ENCODE measurements at regions not wholly inside any gene's neighbourhood (a gene's known extent, or its start where the extent isn't known, plus 50 kb on each side); places are given as distances from the start of the nearest gene placed in this dataset.

- DNase-seq (ENCODE audit: low spot score in 2 of 2): no peak
- 80% methylated on average over 9 of the region's 9 CpGs for WGBS
- Histone ChIP-seq H3K27me3 (no peaks in the 10 kb centered on the region), H3K27ac (no peak overlapping the region), H3K9me3 (no peaks in the 10 kb centered on the region), H3K4me1 (no peaks in the 10 kb centered on the region), H3K36me3 (no peaks in the 10 kb centered on the region), H3K4me3 (no peak overlapping the region)
- TF ChIP-seq CTCF (IDR thresholded peaks at IDR 0.05) (no peak), POLR2AphosphoS5 (IDR thresholded peaks at IDR 0.05) (no peak), POLR2A (IDR thresholded peaks at IDR 0.05) (no peak), EP300 (IDR thresholded peaks at IDR 0.05) (no peak)
Observed at GRCh38 chr2:12435430-12436222, 281.1 kb upstream of the TRIB2 start.

GRCh38 chr2:12436483-12436882 is 280.3 kb upstream of the TRIB2 start:
- no peak overlapping the region for H3K27ac ChIP-seq
- DNase-seq (ENCODE audit: low spot score in 2 of 2): no peak
- TF ChIP-seq POLR2AphosphoS5 (IDR thresholded peaks at IDR 0.05) (no peak), POLR2A (IDR thresholded peaks at IDR 0.05) (no peak), CTCF (IDR thresholded peaks at IDR 0.05) (no peak), EP300 (IDR thresholded peaks at IDR 0.05) (no peak)
- WGBS: 85% methylated on average over 6 of the region's 6 CpGs
- no peaks in the 10 kb centered on the region for H3K9me3 ChIP-seq
- H3K36me3 ChIP-seq: no peaks in the 10 kb centered on the region
- H3K4me1 ChIP-seq: no peaks in the 10 kb centered on the region
- no peaks in the 10 kb centered on the region for H3K27me3 ChIP-seq
- H3K4me3 ChIP-seq: no peak overlapping the region

DNA sequence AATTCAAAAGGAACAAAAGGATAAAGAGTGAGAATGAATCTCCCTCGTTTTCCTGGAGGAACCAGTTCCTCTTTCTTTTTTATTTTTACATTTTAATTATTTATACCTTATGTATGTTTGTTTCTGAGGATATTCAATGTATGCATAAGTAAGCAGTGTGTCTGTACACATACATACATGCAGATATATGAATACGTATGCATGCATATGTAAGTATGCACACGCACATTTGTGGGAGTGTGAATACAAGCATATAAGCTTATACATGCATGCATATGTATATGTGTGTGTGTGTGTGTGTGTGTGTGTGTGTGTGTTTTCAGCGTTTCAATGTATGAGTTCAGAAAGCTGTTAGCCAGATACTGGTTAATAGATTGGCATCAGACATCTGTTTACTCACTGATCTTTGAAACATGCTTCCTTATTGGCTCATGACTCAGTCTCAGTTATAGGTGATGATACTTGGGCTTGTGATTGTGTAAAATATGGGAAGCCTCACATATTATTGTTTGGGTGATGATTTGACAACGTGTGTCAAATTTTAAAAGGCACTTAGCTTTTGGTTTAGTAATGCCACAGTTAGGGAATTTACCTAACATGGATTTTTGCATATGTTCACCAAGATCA is 279.7 kb upstream of the TRIB2 start:
- no peaks in the 10 kb centered on the region for H3K36me3 ChIP-seq
- no peak for DNase-seq (ENCODE audit: low spot score in 2 of 2)
- no peaks in the 10 kb centered on the region for H3K9me3 ChIP-seq
- 65% methylated on average over 5 of the region's 5 CpGs for WGBS
- no peaks in the 10 kb centered on the region for H3K4me1 ChIP-seq
- no peaks in the 10 kb centered on the region for H3K27me3 ChIP-seq
- no peak overlapping the region for H3K4me3 ChIP-seq
- no peak overlapping the region for H3K27ac ChIP-seq
- no peak for TF ChIP-seq CTCF (IDR thresholded peaks at IDR 0.05)
- TF ChIP-seq POLR2A (IDR thresholded peaks at IDR 0.05): no peak
- TF ChIP-seq POLR2AphosphoS5 (IDR thresholded peaks at IDR 0.05): no peak

- DNase-seq (ENCODE audit: low spot score in 2 of 2): no peak
- WGBS: 64% methylated on average over 4 of the region's 4 CpGs
- TF ChIP-seq CTCF (IDR thresholded peaks at IDR 0.05) (no peak), EP300 (IDR thresholded peaks at IDR 0.05) (no peak), POLR2AphosphoS5 (IDR thresholded peaks at IDR 0.05) (no peak), POLR2A (IDR thresholded peaks at IDR 0.05) (no peak)
- H3K36me3 ChIP-seq: no peaks in the 10 kb centered on the region
- no peaks in the 10 kb centered on the region for H3K27me3 ChIP-seq
- H3K9me3 ChIP-seq: no peaks in the 10 kb centered on the region
- no peak overlapping the region for H3K4me3 ChIP-seq
- H3K27ac ChIP-seq: no peak overlapping the region
- H3K4me1 ChIP-seq: peaks cover 5% of the 10 kb centered on the region
Observed at GRCh38 chr2:12440731-12441130, 276.0 kb upstream of the TRIB2 start.

GRCh38 chr2:12441750-12442475 is 274.8 kb upstream of the TRIB2 start:
- Histone ChIP-seq H3K27me3 (no peaks in the 10 kb centered on the region), H3K4me1 (peaks cover 5% of the 10 kb centered on the region), H3K9me3 (no peaks in the 10 kb centered on the region), H3K4me3 (no peak overlapping the region), H3K27ac (no peak overlapping the region), H3K36me3 (no peaks in the 10 kb centered on the region)
- no peak for DNase-seq (ENCODE audit: low spot score in 2 of 2)
- WGBS: 80% methylated on average over 7 of the region's 7 CpGs
- TF ChIP-seq POLR2AphosphoS5 (IDR thresholded peaks at IDR 0.05): no peak
- no peak for TF ChIP-seq POLR2A (IDR thresholded peaks at IDR 0.05)
- TF ChIP-seq CTCF (IDR thresholded peaks at IDR 0.05): no peak
- TF ChIP-seq EP300 (IDR thresholded peaks at IDR 0.05): no peak

Measured in suprapubic skin (tissue), 4 donors.